ENCODE measurements at regions not wholly inside any gene's neighbourhood (a gene's known extent, or its start where the extent isn't known, plus 50 kb on each side); places are given as distances from the start of the nearest gene placed in this dataset.

DNA sequence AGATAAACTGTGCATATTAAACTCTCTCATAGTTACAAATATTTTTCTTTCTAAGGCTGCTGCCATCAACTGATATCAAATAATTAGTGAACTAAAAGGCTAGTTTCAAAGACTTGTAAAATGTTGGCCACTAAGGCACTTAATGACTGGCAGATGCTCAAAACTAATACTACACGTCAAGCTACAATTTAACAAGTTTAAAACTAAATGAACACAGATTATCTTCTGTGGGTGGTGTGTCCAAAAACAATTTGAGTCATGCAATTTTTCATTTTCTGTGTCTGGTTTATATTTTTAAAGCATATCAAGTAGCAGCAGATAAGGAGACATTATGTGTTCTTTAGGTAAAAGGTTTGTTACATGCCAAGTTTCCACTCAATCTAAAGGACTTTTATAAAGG lies 665.1 kb downstream of the EFNA5 start:
- Histone ChIP-seq H4K20me1 (ENCODE audit: control insufficient read depth, insufficient read depth, insufficient read length) (no peaks in the 10 kb centered on the region), H3K9ac (ENCODE audit: extremely low read depth, insufficient read length, low read length) (no peak overlapping the region), H3K4me1 (ENCODE audit: insufficient read depth, low read length) (no peaks in the 10 kb centered on the region), H3K14ac (ENCODE audit: insufficient read depth, low read length) (no peak overlapping the region), H3K23me2 (ENCODE audit: insufficient read length, low read depth, low read length, poor library complexity, severe bottlenecking) (no peaks in the 10 kb centered on the region), H2BK5ac (ENCODE audit: insufficient read length, low read length) (no peak overlapping the region), H2BK120ac (ENCODE audit: low read depth, low read length, poor library complexity, severe bottlenecking) (no peak overlapping the region), H2BK12ac (ENCODE audit: insufficient read length, low read depth, low read length) (no peak overlapping the region), H3K27ac (ENCODE audit: insufficient read length, low read depth, low read length) (no peak overlapping the region), H3K9me3 (ENCODE audit: control insufficient read depth, low read depth, low read length) (no peaks in the 10 kb centered on the region), H3K79me2 (ENCODE audit: insufficient read depth, low read length) (no peaks in the 10 kb centered on the region), H2BK20ac (ENCODE audit: low read depth, low read length, poor library complexity, severe bottlenecking) (no peak overlapping the region), H3K4me2 (ENCODE audit: insufficient read depth, insufficient read length, low read length) (no peak overlapping the region), H3K56ac (ENCODE audit: insufficient read length, low read depth, low read length) (no peak overlapping the region), H3K27me3 (ENCODE audit: insufficient read depth, low read length) (no peaks in the 10 kb centered on the region), H2AFZ (ENCODE audit: low read length) (no peak overlapping the region), H4K91ac (ENCODE audit: insufficient read length, low read depth, low read length) (no peak overlapping the region), H4K8ac (replicated peaks; ENCODE audit: insufficient read length, low read depth, low read length) (no peak overlapping the region), H3K79me1 (ENCODE audit: insufficient read depth, low read depth, low read length, poor library complexity, severe bottlenecking) (no peaks in the 10 kb centered on the region), H3K18ac (ENCODE audit: insufficient read length, low read depth, low read length) (no peak overlapping the region), H2BK15ac (ENCODE audit: low read depth, low read length) (no peak overlapping the region), H3K23ac (ENCODE audit: insufficient read length, low read depth, low read length) (no peak overlapping the region), H3K4ac (ENCODE audit: low read depth, low read length) (no peak overlapping the region), H4K5ac (ENCODE audit: insufficient read length, low read depth, low read length) (no peak overlapping the region), H3T11ph (ENCODE audit: low read length) (no peak overlapping the region), H2AK5ac (ENCODE audit: insufficient read length, low read length) (no peak overlapping the region)
- no CpG with 5 or more reads among the region's 1 CpG for WGBS (ENCODE audit: extremely low coverage, insufficient read length, low lambda C conversion rate)
- H3K27me3 Mint-ChIP-seq (ENCODE audit: low read depth): no peaks in the 10 kb centered on the region; the same call in none of the 2 replicates
- H3K36me3 Mint-ChIP-seq (ENCODE audit: insufficient read depth in 1 of 3, low read depth in 3 of 3): no peaks in the 10 kb centered on the region
- TF ChIP-seq, protein P1, sequence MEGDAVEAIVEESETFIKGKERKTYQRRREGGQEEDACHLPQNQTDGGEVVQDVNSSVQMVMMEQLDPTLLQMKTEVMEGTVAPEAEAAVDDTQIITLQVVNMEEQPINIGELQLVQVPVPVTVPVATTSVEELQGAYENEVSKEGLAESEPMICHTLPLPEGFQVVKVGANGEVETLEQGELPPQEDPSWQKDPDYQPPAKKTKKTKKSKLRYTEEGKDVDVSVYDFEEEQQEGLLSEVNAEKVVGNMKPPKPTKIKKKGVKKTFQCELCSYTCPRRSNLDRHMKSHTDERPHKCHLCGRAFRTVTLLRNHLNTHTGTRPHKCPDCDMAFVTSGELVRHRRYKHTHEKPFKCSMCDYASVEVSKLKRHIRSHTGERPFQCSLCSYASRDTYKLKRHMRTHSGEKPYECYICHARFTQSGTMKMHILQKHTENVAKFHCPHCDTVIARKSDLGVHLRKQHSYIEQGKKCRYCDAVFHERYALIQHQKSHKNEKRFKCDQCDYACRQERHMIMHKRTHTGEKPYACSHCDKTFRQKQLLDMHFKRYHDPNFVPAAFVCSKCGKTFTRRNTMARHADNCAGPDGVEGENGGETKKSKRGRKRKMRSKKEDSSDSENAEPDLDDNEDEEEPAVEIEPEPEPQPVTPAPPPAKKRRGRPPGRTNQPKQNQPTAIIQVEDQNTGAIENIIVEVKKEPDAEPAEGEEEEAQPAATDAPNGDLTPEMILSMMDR (conservative IDR thresholded peaks at IDR 0.05): no peak
- H3K4me1 Mint-ChIP-seq: peaks cover 3 to 7% of the 10 kb centered on the region in 2 experiments; a peak in 2 of 4 replicates
- H3K4me3 Mint-ChIP-seq: no peak overlapping the region
- no peak overlapping the region for H3K27ac Mint-ChIP-seq
- H3K9me3 Mint-ChIP-seq: no peaks in the 10 kb centered on the region
- DNase-seq: no peak
